ENCODE measurements at regions not wholly inside any gene's neighbourhood (a gene's known extent, or its start where the extent isn't known, plus 50 kb on each side); places are given as distances from the start of the nearest gene placed in this dataset.

GRCh38 chr11:42972741-42973140 lies 339.1 kb upstream of the API5 start:
- TF ChIP-seq CTCF (IDR thresholded peaks at IDR 0.05) (no peak), POLR2A (IDR thresholded peaks at IDR 0.05) (no peak)

Measured in esophagus squamous epithelium (tissue), 4 donors.